ENCODE measurements at regions not wholly inside any gene's neighbourhood (a gene's known extent, or its start where the extent isn't known, plus 50 kb on each side); places are given as distances from the start of the nearest gene placed in this dataset.

DNA sequence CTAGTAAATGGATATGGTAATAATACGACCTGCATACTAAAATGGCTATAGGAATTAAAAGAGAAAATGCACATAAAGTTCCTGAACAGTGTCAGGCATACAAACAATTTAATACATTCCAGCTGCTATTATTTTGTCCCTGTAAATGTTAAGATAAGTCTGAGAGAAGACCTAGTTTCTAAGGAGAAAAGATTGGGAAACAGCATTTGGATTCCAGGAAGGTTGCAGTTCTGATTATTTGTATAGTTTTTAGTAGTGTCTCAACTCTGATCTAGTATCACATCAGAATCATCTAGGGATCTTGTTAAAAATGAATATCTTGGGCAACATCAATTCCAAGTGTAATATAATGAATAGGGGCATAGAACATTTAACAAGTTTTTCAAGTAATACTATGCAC lies 905.7 kb downstream of the NSUN3 start:
- TF ChIP-seq, protein P1, sequence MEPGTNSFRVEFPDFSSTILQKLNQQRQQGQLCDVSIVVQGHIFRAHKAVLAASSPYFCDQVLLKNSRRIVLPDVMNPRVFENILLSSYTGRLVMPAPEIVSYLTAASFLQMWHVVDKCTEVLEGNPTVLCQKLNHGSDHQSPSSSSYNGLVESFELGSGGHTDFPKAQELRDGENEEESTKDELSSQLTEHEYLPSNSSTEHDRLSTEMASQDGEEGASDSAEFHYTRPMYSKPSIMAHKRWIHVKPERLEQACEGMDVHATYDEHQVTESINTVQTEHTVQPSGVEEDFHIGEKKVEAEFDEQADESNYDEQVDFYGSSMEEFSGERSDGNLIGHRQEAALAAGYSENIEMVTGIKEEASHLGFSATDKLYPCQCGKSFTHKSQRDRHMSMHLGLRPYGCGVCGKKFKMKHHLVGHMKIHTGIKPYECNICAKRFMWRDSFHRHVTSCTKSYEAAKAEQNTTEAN (CRISPR knock-in tag; IDR thresholded peaks at IDR 0.05): no peak
- TF ChIP-seq, protein P2, sequence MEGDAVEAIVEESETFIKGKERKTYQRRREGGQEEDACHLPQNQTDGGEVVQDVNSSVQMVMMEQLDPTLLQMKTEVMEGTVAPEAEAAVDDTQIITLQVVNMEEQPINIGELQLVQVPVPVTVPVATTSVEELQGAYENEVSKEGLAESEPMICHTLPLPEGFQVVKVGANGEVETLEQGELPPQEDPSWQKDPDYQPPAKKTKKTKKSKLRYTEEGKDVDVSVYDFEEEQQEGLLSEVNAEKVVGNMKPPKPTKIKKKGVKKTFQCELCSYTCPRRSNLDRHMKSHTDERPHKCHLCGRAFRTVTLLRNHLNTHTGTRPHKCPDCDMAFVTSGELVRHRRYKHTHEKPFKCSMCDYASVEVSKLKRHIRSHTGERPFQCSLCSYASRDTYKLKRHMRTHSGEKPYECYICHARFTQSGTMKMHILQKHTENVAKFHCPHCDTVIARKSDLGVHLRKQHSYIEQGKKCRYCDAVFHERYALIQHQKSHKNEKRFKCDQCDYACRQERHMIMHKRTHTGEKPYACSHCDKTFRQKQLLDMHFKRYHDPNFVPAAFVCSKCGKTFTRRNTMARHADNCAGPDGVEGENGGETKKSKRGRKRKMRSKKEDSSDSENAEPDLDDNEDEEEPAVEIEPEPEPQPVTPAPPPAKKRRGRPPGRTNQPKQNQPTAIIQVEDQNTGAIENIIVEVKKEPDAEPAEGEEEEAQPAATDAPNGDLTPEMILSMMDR (IDR thresholded peaks at IDR 0.05): no peak
- TF ChIP-seq, protein P3, sequence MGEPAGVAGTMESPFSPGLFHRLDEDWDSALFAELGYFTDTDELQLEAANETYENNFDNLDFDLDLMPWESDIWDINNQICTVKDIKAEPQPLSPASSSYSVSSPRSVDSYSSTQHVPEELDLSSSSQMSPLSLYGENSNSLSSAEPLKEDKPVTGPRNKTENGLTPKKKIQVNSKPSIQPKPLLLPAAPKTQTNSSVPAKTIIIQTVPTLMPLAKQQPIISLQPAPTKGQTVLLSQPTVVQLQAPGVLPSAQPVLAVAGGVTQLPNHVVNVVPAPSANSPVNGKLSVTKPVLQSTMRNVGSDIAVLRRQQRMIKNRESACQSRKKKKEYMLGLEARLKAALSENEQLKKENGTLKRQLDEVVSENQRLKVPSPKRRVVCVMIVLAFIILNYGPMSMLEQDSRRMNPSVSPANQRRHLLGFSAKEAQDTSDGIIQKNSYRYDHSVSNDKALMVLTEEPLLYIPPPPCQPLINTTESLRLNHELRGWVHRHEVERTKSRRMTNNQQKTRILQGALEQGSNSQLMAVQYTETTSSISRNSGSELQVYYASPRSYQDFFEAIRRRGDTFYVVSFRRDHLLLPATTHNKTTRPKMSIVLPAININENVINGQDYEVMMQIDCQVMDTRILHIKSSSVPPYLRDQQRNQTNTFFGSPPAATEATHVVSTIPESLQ (CRISPR knock-in tag; IDR thresholded peaks at IDR 0.05): no peak

Data from WTC11 (cell line).